ENCODE measurements at regions not wholly inside any gene's neighbourhood (a gene's known extent, or its start where the extent isn't known, plus 50 kb on each side); places are given as distances from the start of the nearest gene placed in this dataset.
A peak's percentile ranks its signal among the peaks of the same experiment; 100 is the strongest.
"Not testable (repeated sequence)": the region's sequence is repeated elsewhere in the genome, so short reads cannot be mapped to it uniquely, and the experiment has no call there.

DNA sequence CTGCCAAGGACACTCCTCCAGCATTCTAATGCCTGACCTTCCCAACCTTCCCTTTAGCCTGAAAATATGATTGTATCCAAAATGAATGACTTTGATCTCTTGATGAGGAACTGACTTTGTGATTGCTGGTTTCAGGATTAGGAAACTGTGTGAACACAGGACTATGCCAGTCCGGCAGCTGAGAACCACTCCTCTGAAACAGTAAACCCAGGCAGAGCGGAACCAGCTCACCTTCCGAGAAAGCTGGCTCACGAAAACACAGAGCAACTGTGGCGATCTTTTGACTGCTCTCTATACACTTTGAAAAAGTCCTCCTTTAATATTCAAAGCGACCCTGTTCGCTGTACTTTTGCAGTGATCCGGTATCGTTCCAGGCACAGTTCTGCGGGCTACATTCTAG is 258.8 kb upstream of the IRS2 start:
- DNase-seq (ENCODE audit: extremely low read depth, low read depth): no peak

DNA sequence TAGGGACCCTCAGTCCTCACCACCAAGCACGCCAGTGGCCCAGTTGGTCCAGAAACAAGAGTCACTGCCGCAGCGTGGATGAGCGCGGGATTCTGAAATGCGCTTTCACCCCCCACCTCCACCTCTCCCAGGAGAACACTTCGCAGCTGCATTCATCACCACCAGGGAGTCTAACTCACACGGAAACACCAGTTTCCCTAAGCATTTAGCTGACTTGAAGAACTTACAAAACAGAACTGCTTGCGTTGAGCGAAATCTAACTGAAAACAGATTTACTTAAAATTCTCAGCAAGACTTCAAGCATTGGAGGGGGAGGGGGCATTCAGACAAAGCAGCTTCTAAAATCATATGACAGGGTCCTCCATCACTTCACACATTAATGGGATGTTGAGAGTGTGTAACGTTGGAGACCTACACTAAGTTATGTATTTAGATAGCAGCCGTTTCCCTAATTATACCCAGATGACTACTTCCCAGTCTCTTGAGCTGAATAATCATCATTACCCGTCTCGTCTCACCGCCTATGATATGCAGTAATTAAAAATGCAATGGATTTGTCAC is 258.2 kb upstream of the IRS2 start:
- DNase-seq (ENCODE audit: extremely low read depth, low read depth): no peak

DNA sequence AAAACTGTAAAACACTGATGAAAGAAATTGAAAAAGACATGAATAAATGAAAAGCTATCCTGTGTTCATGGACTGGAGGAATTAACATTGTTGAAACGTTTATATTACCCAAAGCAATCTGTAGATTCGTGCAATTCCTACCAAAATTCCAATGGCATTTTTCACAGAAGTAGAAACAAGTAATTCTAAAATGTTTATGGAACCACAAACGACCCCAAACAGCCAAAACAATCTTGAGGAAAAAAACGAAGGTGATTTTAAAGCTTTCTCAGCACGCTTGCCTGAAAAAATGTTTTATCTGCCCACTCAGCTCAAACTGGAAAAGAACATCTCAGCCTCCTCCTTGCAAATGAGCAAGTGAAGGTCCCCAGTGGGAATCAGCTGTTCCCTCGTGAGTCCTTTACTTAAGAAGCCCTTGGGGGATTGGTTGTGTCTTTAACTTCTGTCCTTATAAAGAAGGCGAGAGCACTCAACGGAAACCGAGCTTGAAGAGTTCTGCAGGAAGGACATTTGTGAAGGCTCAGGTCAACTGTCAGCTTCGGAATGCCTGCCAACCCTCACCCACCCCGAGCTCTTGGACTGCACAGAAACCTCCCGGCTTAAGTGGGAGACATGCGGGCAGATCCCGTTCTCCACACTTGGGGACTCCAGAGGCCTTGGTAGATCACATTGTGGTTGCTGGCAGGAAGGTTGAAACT is 256.0 kb upstream of the IRS2 start:
- DNase-seq (ENCODE audit: extremely low read depth, low read depth): no peak

DNA sequence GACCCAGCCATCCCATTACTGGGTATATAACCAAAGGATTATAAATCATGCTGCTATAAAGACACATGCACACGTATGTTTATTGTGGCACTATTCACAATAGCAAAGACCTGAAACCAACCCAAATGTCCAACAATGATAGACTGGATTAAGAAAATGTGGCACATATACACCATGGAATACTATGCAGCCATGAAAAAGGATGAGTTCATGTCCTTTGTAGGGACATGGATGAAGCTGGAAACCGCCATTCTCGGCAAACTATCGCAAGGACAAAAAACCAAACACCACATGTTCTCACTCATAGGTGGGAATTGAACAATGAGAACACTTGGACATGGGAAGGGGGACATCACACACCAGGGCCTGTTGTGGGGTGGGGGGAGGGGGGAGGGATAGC is 255.3 kb upstream of the IRS2 start:
- not testable (repeated sequence) for DNase-seq (ENCODE audit: extremely low read depth, low read depth)

DNA sequence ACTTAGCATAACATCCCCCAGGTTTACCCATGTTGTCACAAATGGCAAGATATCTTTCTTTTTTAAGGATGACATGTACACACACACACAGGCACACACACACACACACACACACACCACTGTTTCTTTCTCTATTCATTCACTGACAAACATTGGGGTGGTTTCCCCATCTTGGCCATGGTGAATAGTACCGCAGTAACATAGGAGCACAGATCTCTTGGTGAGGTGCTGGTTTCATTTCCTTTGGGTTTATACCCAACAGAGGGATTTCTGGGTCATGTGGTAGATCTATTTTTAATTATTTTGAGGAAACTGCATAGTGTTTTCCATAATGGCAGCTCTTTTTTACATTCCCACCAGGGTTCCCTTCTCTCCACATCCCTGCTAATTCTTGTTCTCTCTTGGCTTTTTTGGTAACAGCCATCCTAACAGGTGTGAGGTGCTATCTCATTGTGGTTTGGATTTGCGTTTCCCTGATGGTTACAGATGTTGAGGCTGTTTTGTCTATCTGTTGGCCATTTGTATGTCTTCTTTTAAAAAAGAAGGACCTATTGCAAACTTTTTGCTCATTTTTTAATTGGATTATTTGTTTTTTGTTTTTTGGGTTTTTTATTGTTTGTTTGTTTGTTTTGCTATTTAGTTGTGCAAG is 251.7 kb upstream of the IRS2 start:
- no peak for DNase-seq (ENCODE audit: extremely low read depth, low read depth)

DNA sequence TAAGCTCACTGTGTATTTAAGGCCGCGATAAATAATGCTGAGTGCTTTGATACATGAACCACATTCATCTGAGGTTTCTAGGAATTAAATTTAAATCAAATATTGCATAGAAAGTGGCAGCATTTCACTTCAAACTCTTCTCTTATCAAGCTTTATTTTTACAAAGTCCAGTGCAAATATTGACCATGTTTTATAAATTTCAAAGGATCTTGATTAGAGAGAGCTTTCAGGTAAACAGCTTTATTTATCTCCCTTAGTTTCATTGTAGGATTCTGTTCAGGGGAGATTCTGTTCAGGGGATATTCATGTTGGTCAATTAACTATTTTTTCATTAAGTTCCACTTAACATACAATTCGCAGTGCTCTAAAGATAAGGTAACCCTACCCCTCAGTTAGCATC is 249.7 kb upstream of the IRS2 start:
- no peak for DNase-seq (ENCODE audit: extremely low read depth, low read depth)

DNA sequence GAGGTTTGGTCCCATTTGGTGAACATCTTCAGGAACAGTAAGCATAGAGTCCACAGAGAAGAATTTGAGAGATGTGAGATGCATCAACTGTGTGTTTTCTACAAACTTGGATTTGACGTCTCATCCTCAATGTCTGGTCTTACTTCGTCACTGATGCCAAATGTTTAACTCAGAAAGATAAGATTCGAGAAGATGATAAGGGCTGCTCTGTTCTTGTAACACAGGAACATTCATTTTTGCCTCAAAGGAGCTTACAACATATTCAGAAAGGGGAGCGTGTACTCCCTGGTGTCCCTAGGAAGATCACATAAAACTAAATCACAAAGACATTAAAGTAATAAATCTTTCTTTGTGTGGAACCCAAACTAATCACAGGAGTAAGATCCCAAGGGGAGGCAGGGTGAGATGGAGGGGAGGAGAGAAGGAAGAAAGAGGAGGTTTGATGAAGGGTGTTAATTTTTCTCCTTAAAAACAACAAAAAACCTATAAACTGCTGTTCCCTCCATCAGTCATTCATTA is 247.7 kb upstream of the IRS2 start:
- DNase-seq (ENCODE audit: extremely low read depth, low read depth): no peak

DNA sequence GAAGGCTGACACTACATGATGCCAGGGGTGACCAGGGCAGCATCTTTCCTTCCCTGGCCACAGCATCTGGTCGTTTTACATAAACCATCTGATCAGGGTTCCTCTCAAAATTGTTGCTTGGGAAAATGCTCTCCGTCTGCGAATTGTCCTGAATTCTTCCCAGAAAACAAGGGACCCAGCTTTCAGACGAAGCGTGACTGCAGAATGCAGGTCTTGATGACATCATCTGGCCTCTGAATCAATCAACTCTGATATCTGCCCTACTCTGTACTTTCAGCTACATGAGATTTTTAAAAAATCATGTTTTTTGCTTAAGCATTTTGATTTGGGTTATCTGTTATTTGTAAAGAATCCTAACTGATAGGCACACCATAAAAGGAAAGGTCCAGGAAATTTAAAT is 246.6 kb upstream of the IRS2 start:
- no peak for DNase-seq (ENCODE audit: extremely low read depth, low read depth)

DNA sequence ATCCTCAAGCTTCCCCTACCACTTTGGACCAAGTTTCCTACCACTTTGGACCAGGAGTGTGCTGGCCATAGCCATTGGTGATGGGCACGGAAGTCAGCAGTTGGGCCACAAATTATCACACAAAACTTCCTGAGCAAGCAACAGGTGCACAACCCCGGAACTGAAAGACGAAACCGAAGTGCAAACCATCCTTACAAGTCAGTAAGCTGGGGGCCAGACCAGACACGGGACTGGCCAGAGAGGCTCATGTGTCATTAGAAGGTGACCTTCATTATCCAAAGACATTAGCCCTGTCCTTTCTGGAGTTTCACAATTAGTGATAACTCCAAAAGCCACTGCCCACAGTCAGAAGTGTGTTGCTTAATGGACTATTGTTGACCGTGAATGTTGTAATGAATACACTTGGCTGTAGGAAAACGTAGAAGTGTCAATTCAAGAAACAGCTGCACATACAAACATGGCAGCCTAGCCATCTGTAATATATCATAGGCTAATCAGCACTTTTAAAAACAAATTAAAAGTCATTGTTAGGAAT is 244.1 kb upstream of the IRS2 start:
- no peak for DNase-seq (ENCODE audit: extremely low read depth, low read depth)

DNA sequence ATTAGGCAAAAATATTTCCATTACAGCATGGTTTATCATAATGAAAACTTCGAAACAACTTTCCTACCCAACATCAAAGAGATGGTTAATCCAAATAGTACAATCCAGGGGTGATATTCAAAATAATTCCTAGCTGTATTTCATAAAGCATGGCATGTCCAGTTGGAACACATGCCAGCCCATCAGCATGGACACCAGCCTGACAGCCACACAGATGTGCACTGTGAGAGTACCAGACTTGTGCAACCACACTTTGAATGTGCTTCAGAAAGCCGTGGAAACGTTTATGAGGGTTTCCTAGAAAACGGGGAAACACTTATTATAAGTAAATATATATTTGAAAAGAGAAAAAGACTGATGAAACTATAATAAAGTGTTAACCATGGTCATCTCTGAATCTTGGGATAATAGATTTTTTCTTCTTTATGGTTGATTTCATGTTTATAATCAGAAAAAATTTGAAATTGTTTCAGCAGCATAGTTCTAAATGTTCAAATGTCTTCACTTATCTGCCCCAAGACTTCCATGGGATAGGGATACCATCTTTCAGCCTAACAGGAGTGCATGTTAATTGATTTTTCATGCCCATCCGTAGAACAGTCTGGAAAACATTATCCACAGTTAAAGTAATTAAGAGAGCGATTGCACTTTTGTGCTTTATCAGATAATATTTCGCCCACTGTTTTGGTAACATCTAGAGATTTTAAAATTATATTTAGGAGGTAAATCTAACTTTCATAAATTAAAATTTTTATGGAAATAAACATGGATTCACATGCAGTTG is 242.6 kb upstream of the IRS2 start:
- no peak for DNase-seq (ENCODE audit: extremely low read depth, low read depth)

DNA sequence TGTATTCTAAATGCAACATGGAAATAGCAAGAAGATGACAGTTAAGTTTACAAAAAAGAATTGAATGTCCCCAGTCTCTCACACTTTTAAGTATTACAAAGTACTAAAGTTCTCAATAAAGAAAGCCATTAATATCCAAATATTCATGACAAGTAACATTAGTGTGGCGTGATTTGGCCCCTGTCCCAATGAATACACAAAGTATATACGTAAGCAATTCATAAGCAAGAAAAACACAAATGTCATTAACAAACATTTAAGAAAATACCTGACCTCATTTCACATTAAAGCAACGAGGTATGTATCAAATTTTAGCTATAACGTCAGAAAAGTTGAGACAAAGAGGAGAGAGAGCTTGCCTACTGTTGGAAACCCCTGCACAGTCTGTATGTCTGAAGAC is 241.9 kb upstream of the IRS2 start:
- no peak for DNase-seq (ENCODE audit: extremely low read depth, low read depth)

DNA sequence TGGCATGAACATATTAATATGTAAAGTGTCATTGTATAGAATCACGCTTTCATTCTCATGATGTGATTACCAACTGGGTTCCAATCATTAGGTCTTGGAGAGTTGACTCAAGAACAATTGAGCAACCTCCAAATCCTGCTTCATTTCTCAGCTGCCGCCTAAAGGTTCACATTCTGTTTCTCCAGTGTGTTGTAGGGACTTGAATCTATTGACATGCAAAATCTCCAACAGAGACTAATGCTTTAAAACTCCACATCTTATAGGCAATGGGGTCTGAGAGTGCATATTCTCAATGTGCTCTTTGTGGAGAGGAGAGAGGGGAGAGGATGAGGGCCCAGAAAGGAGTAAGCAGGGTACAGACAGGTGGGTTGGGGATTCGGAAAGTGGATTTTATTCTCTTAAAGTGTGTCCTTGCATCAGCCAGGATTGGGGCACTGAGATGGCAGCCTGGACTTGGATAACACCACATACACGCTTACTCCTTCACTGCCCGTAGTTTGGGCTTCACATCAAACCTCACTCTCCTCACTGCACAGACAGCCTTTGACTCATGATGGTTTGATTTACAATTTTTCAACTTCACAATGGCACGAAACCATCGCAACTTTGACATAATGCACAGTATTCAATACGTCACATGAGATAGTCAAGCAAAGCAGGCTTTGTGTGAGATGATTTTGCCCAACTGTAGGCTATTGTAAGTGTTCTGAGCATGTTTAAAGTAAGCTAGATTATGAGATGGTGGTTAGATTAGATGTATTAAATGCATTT is 241.3 kb upstream of the IRS2 start:
- DNase-seq (ENCODE audit: extremely low read depth, low read depth): no peak

DNA sequence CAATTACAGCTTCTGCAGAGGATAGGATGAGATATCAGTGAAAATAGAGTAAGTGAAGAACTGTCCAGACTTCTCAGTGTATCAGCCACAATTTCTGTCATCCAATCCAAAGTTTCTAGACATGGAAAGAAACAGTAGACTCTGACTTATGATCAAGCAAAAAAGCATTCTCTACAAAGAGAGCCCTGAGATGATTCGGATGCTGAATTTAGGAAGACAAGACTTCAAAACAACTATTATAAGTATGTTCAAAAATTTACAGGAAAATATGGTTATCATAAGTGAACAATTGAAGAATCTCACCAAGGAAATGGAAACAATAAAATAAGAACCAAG is 238.2 kb upstream of the IRS2 start:
- DNase-seq (ENCODE audit: extremely low read depth, low read depth): no peak

DNA sequence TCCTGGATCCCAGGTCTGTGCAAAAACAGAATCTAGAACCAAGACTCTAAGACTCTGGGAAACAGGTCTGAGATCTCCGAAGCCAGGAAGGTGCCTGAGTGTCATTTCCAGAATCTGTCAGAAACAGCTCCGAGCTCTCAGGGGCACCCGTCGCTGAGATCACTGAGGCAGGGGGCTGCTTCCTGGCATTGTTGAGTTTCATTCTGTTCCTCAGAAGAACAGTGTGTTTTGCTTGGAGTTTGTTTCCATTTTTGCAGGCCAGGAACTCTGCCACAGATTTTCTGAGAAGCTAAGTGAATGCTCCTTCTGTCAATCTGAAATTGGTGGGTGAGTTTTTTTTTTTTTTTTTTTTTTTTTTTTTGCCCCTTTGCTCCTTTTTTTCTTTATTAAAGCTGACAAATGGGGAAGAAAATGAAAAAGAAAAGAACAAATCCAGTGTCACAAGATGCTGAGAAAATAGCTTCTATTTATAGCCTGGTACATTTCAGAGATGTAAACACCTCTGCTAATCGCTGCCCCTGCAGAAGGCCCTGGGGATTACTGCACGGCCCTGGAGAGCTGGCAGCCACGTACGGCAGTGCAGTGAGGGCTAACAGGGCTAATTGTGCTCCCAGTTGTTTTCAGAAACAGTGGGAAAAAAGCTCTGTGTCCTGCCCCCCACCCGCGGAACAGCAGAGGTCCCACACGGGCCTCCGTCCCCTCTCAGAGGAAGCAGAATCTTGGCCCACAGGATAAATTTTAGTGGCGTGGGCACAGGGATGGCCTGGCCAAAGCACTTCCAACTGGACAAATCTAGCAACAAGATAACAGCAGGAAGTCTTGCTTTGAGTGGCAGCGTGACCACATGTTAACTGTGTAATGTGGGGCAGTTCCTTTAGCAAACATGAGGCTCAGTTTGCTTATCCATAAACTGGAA is 237.6 kb upstream of the IRS2 start:
- DNase-seq (ENCODE audit: extremely low read depth, low read depth): no peak

DNA sequence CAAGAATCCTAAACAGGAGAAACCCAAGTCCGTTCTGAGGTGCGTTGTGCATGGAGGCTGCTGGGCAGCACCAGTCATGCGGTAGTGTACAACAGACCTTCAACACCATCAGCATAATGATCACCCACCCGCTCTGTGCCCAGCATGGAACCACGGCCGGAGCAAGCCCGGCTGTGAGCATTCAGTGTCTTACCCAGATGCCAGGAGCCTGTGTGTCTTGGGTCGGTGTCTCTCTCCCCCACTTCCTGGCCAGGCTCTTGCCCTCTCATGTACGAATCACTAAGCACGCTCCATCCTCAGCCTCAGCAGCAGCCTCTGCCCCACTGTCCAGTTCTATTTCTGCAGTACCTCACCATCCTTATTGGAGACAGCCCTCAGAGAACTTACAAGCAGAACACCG is 231.6 kb upstream of the IRS2 start:
- DNase-seq (ENCODE audit: extremely low read depth, low read depth): no peak

DNA sequence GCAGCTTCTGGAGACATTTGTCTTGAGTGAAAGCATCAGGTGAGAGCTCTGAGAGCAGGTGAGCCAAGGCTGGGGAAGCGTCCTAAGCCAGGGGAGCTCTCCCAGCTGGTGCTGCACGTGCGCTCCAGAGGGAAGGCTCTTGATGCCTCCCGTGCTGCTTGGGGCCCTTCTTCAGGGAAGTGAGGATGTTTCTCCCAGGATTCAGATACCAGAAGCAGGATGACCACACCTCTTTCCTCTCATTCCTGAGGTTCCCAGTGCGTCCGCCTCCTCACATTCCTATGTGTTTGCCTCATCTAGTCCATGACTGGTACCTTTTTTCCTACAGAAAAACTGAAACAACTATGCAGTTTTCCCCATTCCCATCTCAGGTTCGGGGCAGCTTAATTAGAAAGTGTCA is 231.0 kb upstream of the IRS2 start:
- peak; percentile 35 for DNase-seq (ENCODE audit: extremely low read depth, low read depth)

DNA sequence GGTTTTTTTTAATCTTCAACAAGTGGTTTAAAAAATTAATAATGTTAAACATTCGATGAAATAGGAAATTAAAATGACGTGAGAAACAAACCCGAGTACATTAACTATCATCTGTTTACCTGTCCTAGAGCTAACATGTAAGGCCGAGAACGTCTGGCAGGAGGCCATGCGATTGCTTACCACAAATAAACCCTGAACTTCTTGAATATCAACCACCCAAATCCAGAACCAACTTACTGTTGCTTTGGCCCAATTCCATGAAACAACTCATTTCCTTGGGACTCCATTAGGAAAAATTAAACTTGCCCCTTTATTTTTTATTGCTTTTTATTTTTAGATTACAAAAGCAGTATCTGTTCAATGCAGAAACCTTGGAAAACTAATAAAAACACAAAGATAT is 228.9 kb upstream of the IRS2 start:
- DNase-seq (ENCODE audit: extremely low read depth, low read depth): no peak

DNA sequence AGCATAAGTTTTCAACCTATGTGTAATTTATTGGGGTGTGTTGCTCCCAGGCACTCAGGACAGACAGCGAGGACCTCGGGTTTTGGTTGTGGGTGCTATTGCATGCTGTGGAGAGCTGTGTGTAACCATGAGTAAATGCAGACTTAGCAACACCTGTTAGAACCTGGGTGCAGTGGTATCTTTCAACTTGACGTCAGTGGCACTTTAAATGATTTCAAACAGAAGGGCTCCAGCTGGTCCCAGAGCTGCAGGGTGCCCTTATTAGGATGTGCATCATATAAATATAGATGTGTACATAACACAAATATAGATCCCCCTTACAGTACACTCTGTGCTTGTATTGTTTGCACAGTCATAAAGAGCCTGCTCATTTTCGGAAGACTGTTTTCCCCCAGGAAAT is 228.3 kb upstream of the IRS2 start:
- no peak for DNase-seq (ENCODE audit: extremely low read depth, low read depth)

DNA sequence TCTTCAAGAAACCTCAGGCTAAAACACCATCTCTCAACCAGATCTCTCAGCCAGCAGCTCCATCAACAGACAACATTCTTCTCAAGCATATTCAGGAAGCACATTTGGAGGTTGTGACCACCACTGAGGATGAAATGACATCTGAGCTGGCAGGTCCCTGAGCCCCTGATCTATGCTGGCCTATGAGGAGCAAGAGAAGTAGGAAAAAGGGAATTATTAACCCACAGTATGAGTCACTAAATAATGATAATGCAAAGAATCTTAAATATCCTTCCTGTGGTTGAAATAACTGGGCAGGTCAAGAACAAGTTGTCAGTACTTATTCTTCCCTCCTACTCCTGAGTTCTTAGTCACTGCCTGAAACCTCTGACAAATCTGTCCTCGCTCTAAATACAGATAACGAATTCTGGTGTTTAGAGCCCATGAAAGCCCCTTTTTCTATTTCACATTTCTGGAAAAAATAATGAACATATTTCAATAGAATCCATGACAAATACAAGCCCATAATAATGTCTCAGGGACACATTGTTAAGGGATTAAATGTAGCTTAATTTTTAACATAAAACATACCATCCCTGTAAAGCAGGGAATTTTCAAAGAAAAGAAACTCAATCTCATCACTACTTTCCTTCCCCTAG is 225.8 kb upstream of the IRS2 start:
- no peak for DNase-seq (ENCODE audit: extremely low read depth, low read depth)
